BLaER1 (cell line): ENCODE measurements at regions not wholly inside any gene's neighbourhood (a gene's known extent, or its start where the extent isn't known, plus 50 kb on each side); places are given as distances from the start of the nearest gene placed in this dataset.
A peak's percentile ranks its signal among the peaks of the same experiment; 100 is the strongest.
"Not testable (repeated sequence)": the region's sequence is repeated elsewhere in the genome, so short reads cannot be mapped to it uniquely, and the experiment has no call there.

ENCODE experiments used
- H3K27ac ChIP-seq: shearing (Covaris generic); formaldehyde crosslinking; 2 replicates; pipeline ENCODE4 v1.8.1; 2022
- H3K27me3 ChIP-seq: shearing (Covaris generic); formaldehyde crosslinking; 2 replicates; pipeline ENCODE4 v1.8.1; 2022
- H3K36me3 ChIP-seq: shearing (Covaris generic); formaldehyde crosslinking; 2 replicates; pipeline ENCODE4 v1.8.1; 2022
- H3K4me1 ChIP-seq: shearing (Covaris generic); formaldehyde crosslinking; 2 replicates; pipeline ENCODE4 v1.8.1; 2022
- H3K4me2 ChIP-seq: shearing (Covaris generic); formaldehyde crosslinking; 2 replicates; pipeline ENCODE4 v1.8.1; 2022
- H3K4me3 ChIP-seq: shearing (Covaris generic); formaldehyde crosslinking; 2 replicates; pipeline ENCODE4 v1.8.1; 2022
- H3K9ac ChIP-seq: shearing (Covaris generic); formaldehyde crosslinking; 2 replicates; pipeline ENCODE4 v1.8.1; 2022
- H3K9me3 ChIP-seq: shearing (Covaris generic); formaldehyde crosslinking; 2 replicates; pipeline ENCODE4 v1.8.1; 2022
- H4K20me1 ChIP-seq: shearing (Covaris generic); formaldehyde crosslinking; 2 replicates; pipeline ENCODE4 v1.8.1; 2022
- Cebpa-rat ChIP-seq: shearing (Covaris generic); IDR thresholded peaks from 2 replicates; pipeline ENCODE4 v1.8.1; 2022

GRCh38 chr14:90458536-90458935 is 61.7 kb downstream of the CALM1 start:
- Histone ChIP-seq H3K27me3 (no peaks in the 10 kb centered on the region), H3K9ac (no peak overlapping the region), H3K9me3 (no peaks in the 10 kb centered on the region), H3K4me1 (peaks cover 23% of the 10 kb centered on the region), H3K4me3 (no peak overlapping the region), H4K20me1 (no peaks in the 10 kb centered on the region), H3K27ac (no peak overlapping the region), H3K4me2 (no peak overlapping the region), H3K36me3 (no peaks in the 10 kb centered on the region)
- TF ChIP-seq Cebpa-rat = no peak

GRCh38 chr14:90460136-90460535 is 63.3 kb downstream of the CALM1 start:
- Histone ChIP-seq H3K4me3 (no peak overlapping the region), H3K9ac (no peak overlapping the region), H3K27ac (no peak overlapping the region), H4K20me1 (no peaks in the 10 kb centered on the region), H3K4me2 (no peak overlapping the region), H3K27me3 (no peaks in the 10 kb centered on the region), H3K4me1 (peaks cover 17% of the 10 kb centered on the region), H3K36me3 (no peaks in the 10 kb centered on the region), H3K9me3 (no peaks in the 10 kb centered on the region)
- TF ChIP-seq Cebpa-rat = no peak

GRCh38 chr14:90461425-90461824 is 64.6 kb downstream of the CALM1 start:
- no peaks in the 10 kb centered on the region for H3K27me3 ChIP-seq
- H3K9me3 ChIP-seq = no peaks in the 10 kb centered on the region
- no peak overlapping the region for H3K27ac ChIP-seq
- peaks cover 15% of the 10 kb centered on the region for H3K4me1 ChIP-seq
- no peaks in the 10 kb centered on the region for H4K20me1 ChIP-seq
- no peak for TF ChIP-seq Cebpa-rat
- H3K9ac ChIP-seq = no peak overlapping the region
- H3K4me2 ChIP-seq = no peak overlapping the region
- no peaks in the 10 kb centered on the region for H3K36me3 ChIP-seq
- H3K4me3 ChIP-seq = no peak overlapping the region

- H3K9ac ChIP-seq = no peak overlapping the region
- H3K27ac ChIP-seq = no peak overlapping the region; the same call in 1 of the 2 replicates
- H3K36me3 ChIP-seq = no peaks in the 10 kb centered on the region
- no peaks in the 10 kb centered on the region for H4K20me1 ChIP-seq
- H3K4me2 ChIP-seq = peak overlapping the region; percentile 33
- no peaks in the 10 kb centered on the region for H3K27me3 ChIP-seq
- H3K4me1 ChIP-seq = peaks cover 10% of the 10 kb centered on the region
- peaks cover 8% of the 10 kb centered on the region for H3K9me3 ChIP-seq
- no peak overlapping the region for H3K4me3 ChIP-seq
- no peak for TF ChIP-seq Cebpa-rat
Observed at GRCh38 chr14:90464481-90464880, 67.7 kb downstream of the CALM1 start.

GRCh38 chr14:90467501-90467900 is 70.7 kb downstream of the CALM1 start:
- H3K27me3 ChIP-seq = no peaks in the 10 kb centered on the region
- no peak overlapping the region for H3K4me2 ChIP-seq
- no peak overlapping the region for H3K9ac ChIP-seq
- H3K27ac ChIP-seq = no peak overlapping the region
- H3K36me3 ChIP-seq = no peaks in the 10 kb centered on the region
- TF ChIP-seq Cebpa-rat = no peak
- peaks cover 10% of the 10 kb centered on the region for H3K4me1 ChIP-seq
- no peaks in the 10 kb centered on the region for H4K20me1 ChIP-seq
- H3K9me3 ChIP-seq = peaks cover 30% of the 10 kb centered on the region
- no peak overlapping the region for H3K4me3 ChIP-seq

- not testable (repeated sequence) for H3K4me1 ChIP-seq, H4K20me1 ChIP-seq, H3K4me2 ChIP-seq, H3K36me3 ChIP-seq, H3K4me3 ChIP-seq, H3K27me3 ChIP-seq, H3K9ac ChIP-seq, H3K27ac ChIP-seq
- H3K9me3 ChIP-seq = peaks cover 50% of the 10 kb centered on the region
Observed at GRCh38 chr14:90469416-90469815, 72.6 kb downstream of the CALM1 start.

GRCh38 chr14:90472632-90473031 is 75.8 kb downstream of the CALM1 start:
- no peak overlapping the region for H3K27ac ChIP-seq

More at GRCh38 chr14:90472632-90473031, 75.8 kb downstream of the CALM1 start:
- TF ChIP-seq Cebpa-rat = no peak
- Histone ChIP-seq H3K9me3 (peaks cover 82% of the 10 kb centered on the region), H3K36me3 (no peaks in the 10 kb centered on the region), H3K4me2 (no peak overlapping the region), H3K4me3 (no peak overlapping the region), H3K9ac (no peak overlapping the region), H4K20me1 (no peaks in the 10 kb centered on the region), H3K4me1 (no peaks in the 10 kb centered on the region), H3K27me3 (no peaks in the 10 kb centered on the region)
